ENCODE measurements at regions not wholly inside any gene's neighbourhood (a gene's known extent, or its start where the extent isn't known, plus 50 kb on each side); places are given as distances from the start of the nearest gene placed in this dataset.

DNA sequence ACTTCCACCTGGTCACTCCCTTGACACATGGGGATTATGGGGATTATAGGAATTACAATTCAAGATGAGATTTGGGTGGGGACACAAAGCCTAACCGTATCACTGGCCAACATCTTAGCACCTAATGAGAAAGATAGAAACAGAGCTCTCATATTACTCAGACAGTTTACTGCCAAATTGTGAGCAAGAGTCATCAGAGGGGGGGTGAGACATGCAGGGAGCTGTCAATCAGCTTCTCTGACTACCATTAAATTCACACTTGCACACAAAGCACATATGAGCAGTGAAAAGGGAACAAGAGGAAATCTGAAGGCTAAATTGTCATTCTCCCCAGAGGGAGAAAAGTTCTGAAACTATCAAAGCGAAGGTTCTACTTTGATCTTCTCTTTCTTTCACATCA lies 78.1 kb upstream of the GRIN2B start:
- TF ChIP-seq, protein P1, sequence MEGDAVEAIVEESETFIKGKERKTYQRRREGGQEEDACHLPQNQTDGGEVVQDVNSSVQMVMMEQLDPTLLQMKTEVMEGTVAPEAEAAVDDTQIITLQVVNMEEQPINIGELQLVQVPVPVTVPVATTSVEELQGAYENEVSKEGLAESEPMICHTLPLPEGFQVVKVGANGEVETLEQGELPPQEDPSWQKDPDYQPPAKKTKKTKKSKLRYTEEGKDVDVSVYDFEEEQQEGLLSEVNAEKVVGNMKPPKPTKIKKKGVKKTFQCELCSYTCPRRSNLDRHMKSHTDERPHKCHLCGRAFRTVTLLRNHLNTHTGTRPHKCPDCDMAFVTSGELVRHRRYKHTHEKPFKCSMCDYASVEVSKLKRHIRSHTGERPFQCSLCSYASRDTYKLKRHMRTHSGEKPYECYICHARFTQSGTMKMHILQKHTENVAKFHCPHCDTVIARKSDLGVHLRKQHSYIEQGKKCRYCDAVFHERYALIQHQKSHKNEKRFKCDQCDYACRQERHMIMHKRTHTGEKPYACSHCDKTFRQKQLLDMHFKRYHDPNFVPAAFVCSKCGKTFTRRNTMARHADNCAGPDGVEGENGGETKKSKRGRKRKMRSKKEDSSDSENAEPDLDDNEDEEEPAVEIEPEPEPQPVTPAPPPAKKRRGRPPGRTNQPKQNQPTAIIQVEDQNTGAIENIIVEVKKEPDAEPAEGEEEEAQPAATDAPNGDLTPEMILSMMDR (IDR thresholded peaks at IDR 0.05; ENCODE audit: unreplicated experiment): no peak
- DNase-seq: no peak
- no peaks in the 10 kb centered on the region for H3K4me1 Mint-ChIP-seq (ENCODE audit: low read depth, unreplicated experiment)
- no peak overlapping the region for H3K27ac Mint-ChIP-seq (ENCODE audit: unreplicated experiment)
- intact Hi-C loops (cut with micrococcal nuclease; ENCODE audit: unreplicated experiment): no loop called here
- no TSS peak for BruUV-seq (replicated peaks)
- H3K27me3 Mint-ChIP-seq (ENCODE audit: unreplicated experiment): peaks cover 65% of the 10 kb centered on the region
- H3K4me3 Mint-ChIP-seq (ENCODE audit: low read depth, unreplicated experiment): no peak overlapping the region
- CTCF ChIA-PET: no interaction called here
- no peaks in the 10 kb centered on the region for H3K36me3 Mint-ChIP-seq (ENCODE audit: insufficient read depth, unreplicated experiment)
- H3K9me3 Mint-ChIP-seq (ENCODE audit: low read depth, unreplicated experiment): peaks cover 3% of the 10 kb centered on the region

GRCh38 chr12:14065616-14066015 lies 84.2 kb upstream of the GRIN2B start:
- no peaks in the 10 kb centered on the region for H3K36me3 Mint-ChIP-seq (ENCODE audit: insufficient read depth, unreplicated experiment)
- H3K4me1 Mint-ChIP-seq (ENCODE audit: low read depth, unreplicated experiment): no peaks in the 10 kb centered on the region
- no peak overlapping the region for H3K27ac Mint-ChIP-seq (ENCODE audit: unreplicated experiment)
- CTCF ChIA-PET: interaction anchor here (0.6 kb wide), 1 partner anchor 811 kb away, joined by 5 read pairs; no protein-coding TSS in a partner anchor
- peaks cover 25% of the 10 kb centered on the region for H3K27me3 Mint-ChIP-seq (ENCODE audit: unreplicated experiment)
- BruUV-seq (replicated peaks): no TSS peak
- H3K4me3 Mint-ChIP-seq (ENCODE audit: low read depth, unreplicated experiment): no peak overlapping the region
- intact Hi-C loops (cut with micrococcal nuclease; ENCODE audit: unreplicated experiment): no loop called here
- peaks cover 3% of the 10 kb centered on the region for H3K9me3 Mint-ChIP-seq (ENCODE audit: low read depth, unreplicated experiment)
- DNase-seq: no peak
- TF ChIP-seq, protein P1 (IDR thresholded peaks at IDR 0.05; ENCODE audit: unreplicated experiment): no peak

DNA sequence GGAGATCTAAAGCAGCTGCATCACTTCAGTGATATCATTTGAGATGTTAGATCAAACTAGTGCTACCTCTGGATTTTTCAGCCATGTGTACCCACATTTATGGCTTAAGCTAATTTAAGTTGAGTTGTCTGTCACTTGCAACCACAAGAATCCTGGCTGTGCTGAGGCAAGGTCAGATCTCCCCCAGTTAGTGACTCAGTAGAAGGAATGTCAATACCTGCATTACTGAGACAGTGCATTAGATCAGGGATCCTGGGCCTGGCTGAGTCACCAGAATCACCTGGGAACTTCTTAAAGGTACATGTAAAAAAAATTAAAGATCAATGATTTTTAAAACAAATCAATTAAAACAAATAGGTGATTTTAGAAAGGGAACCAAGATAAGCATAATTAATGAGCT lies 84.6 kb upstream of the GRIN2B start:
- DNase-seq: no peak
- H3K4me1 Mint-ChIP-seq (ENCODE audit: low read depth, unreplicated experiment): no peaks in the 10 kb centered on the region
- TF ChIP-seq, protein P1 (IDR thresholded peaks at IDR 0.05; ENCODE audit: unreplicated experiment): no peak
- CTCF ChIA-PET: interaction anchor here (0.6 kb wide), 1 partner anchor 811 kb away, joined by 5 read pairs; no protein-coding TSS in a partner anchor
- no TSS peak for BruUV-seq (replicated peaks)
- peaks cover 3% of the 10 kb centered on the region for H3K9me3 Mint-ChIP-seq (ENCODE audit: low read depth, unreplicated experiment)
- no peak overlapping the region for H3K27ac Mint-ChIP-seq (ENCODE audit: unreplicated experiment)
- no peaks in the 10 kb centered on the region for H3K36me3 Mint-ChIP-seq (ENCODE audit: insufficient read depth, unreplicated experiment)
- peaks cover 25% of the 10 kb centered on the region for H3K27me3 Mint-ChIP-seq (ENCODE audit: unreplicated experiment)
- H3K4me3 Mint-ChIP-seq (ENCODE audit: low read depth, unreplicated experiment): no peak overlapping the region
- intact Hi-C loops (cut with micrococcal nuclease; ENCODE audit: unreplicated experiment): no loop called here

- no peaks in the 10 kb centered on the region for H3K36me3 Mint-ChIP-seq (ENCODE audit: insufficient read depth, unreplicated experiment)
- peaks cover 2% of the 10 kb centered on the region for H3K9me3 Mint-ChIP-seq (ENCODE audit: low read depth, unreplicated experiment)
- no peaks in the 10 kb centered on the region for H3K4me1 Mint-ChIP-seq (ENCODE audit: low read depth, unreplicated experiment)
- H3K27ac Mint-ChIP-seq (ENCODE audit: unreplicated experiment): no peak overlapping the region
- CTCF ChIA-PET: no interaction called here
- no peak for DNase-seq
- peaks cover 34% of the 10 kb centered on the region for H3K27me3 Mint-ChIP-seq (ENCODE audit: unreplicated experiment)
- TF ChIP-seq, protein P1 (IDR thresholded peaks at IDR 0.05; ENCODE audit: unreplicated experiment): no peak
- no TSS peak for BruUV-seq (replicated peaks)
- intact Hi-C loops (cut with micrococcal nuclease; ENCODE audit: unreplicated experiment): no loop called here
- no peak overlapping the region for H3K4me3 Mint-ChIP-seq (ENCODE audit: low read depth, unreplicated experiment)
Observed at GRCh38 chr12:14068961-14069360, 87.6 kb upstream of the GRIN2B start.

Data from Calu3 (cell line).